Omental fat pad (tissue), 3 donors: ENCODE measurements at regions not wholly inside any gene's neighbourhood (a gene's known extent, or its start where the extent isn't known, plus 50 kb on each side); places are given as distances from the start of the nearest gene placed in this dataset.
"Not testable (repeated sequence)": the region's sequence is repeated elsewhere in the genome, so short reads cannot be mapped to it uniquely, and the experiment has no call there.

ENCODE experiments used
- ATAC-seq: fragments of 150-250 bp; one replicate; pipeline ENCODE4 v1.9.1; 2016; ENCODE audit warnings: mild to moderate bottlenecking, moderate library complexity; ENCODE audit not compliant: low FRiP score
- DNase-seq: peaks from one replicate; pipeline ENCODE4 v3.0.0-alpha.2; 2019; ENCODE audit warnings: low spot score
- TF ChIP-seq, protein P1 (sequence below), 3 donors: fragments of 450-650 bp; IDR thresholded peaks; one replicate each; pipeline ENCODE4 v1.5.1; 2016 to 2017; ENCODE audit warnings: antibody characterized with exemption in 3 of 3, mild to moderate bottlenecking in 3 of 3, moderate library complexity in 2 of 3

DNA sequence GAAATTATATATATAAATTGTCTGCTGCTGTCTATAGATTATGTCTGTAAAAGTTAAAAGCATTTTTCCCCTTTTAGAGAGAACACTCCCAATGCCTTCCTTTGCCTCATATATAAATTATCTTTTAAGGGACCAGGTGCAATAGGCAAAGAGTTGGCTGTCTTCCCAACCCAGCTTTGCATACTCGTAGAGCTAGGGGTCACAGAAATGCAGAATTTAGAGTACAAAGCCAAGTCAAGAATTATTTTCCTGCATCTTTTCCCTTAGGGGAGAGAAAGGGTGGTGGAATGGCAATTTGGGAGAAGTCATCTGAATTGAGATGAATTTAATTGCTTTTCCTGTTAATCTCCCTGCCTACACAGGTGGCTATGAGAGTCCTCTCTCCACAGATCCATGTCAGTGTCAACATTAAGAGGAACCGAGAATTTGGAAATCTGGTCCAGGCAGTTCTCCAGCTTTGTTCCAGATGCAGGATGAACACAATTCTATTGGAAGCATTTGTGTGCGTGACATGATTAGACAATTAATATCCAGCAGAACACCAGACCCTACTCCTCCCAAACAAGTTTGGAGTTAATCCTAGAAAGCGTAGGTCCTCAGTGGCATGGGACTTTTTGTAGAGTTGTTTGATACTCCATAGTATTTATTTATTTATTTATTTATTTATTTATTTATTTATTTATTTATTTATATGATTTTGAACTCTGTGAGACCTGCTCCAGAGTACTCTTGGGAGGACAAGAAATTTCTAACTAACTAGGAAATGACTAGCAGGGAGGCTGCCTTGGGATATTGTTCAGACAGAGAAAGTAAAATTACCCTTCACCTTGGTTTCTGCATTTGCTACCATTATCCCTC lies 80.3 kb upstream of the SKAP2 start:
- DNase-seq (no peak), ATAC-seq (no peak)
- TF ChIP-seq, protein P1, sequence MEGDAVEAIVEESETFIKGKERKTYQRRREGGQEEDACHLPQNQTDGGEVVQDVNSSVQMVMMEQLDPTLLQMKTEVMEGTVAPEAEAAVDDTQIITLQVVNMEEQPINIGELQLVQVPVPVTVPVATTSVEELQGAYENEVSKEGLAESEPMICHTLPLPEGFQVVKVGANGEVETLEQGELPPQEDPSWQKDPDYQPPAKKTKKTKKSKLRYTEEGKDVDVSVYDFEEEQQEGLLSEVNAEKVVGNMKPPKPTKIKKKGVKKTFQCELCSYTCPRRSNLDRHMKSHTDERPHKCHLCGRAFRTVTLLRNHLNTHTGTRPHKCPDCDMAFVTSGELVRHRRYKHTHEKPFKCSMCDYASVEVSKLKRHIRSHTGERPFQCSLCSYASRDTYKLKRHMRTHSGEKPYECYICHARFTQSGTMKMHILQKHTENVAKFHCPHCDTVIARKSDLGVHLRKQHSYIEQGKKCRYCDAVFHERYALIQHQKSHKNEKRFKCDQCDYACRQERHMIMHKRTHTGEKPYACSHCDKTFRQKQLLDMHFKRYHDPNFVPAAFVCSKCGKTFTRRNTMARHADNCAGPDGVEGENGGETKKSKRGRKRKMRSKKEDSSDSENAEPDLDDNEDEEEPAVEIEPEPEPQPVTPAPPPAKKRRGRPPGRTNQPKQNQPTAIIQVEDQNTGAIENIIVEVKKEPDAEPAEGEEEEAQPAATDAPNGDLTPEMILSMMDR (IDR thresholded peaks at IDR 0.05): no peak

GRCh38 chr7:26937939-26938623 lies 73.7 kb upstream of the SKAP2 start:
- TF ChIP-seq, protein P1 (IDR thresholded peaks at IDR 0.05): no peak
- ATAC-seq: no peak
- no peak for DNase-seq

- ATAC-seq: no peak
- DNase-seq: no peak
- TF ChIP-seq, protein P1 (IDR thresholded peaks at IDR 0.05): no peak
These were observed 72.9 kb upstream of the SKAP2 start for GRCh38 chr7:26937306-26937705.

DNA sequence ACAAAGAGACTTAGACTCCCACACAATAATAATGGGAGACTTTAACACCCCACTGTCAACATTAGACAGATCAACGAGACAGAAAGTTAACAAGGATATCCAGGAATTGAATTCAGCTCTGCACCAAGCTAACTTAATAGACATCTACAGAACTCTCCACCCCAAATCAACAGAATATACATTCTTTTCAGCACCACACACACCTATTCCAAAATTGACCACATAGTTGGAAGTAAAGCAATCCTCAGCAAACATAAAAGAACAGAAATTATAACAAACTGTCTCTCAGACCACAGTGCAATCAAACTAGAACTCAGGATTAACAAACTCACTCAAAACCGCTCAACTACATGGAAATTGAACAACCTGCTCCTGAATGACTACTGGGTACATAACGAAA lies 68.2 kb upstream of the SKAP2 start:
- ATAC-seq, DNase-seq: not testable (repeated sequence)

DNA sequence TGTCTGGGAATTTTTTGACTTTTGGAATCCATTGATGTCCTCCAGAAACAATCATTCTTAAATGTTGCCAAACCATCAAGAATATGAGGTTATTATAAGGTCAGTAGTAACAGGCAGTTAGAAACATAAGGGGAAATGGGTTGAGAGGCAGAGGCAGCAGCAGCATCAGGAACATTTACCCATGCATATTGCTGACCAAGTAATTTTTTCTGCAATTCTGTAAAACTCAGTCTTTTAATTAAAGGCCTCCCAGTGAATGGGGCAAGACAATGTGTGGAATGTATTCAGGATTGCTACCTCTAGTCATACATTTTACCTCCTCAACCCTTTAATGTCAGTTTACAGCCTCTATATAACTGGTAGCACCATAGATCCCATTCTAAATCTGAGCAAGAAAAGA lies 66.5 kb upstream of the SKAP2 start:
- DNase-seq: no peak
- TF ChIP-seq, protein P1 (IDR thresholded peaks at IDR 0.05): no peak
- ATAC-seq: no peak

DNA sequence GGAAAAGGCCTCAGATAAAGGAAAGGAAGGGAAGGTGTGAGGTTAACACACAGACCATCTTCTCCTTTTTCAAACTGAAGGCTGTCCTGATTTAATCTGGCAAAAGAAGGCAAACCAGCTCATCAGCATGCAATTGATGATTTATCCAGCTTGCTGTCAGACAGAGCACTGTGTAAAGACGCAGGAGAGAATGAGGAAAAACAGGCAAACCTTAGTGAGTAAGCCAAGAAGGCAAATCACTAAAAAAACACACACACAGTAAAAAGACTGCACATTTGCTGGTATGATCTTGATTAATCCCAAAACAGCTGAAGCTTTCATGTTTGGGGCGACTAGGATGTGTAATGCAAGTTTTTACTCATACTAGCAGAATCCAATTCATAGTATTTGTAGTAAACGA lies 65.8 kb upstream of the SKAP2 start:
- TF ChIP-seq, protein P1 (IDR thresholded peaks at IDR 0.05): no peak
- DNase-seq (no peak), ATAC-seq (no peak)

GRCh38 chr7:26928703-26929347 lies 64.4 kb upstream of the SKAP2 start:
- ATAC-seq: no peak
- TF ChIP-seq, protein P1 (IDR thresholded peaks at IDR 0.05): no peak
- no peak for DNase-seq
